HepG2 (cell line): ENCODE measurements at regions not wholly inside any gene's neighbourhood (a gene's known extent, or its start where the extent isn't known, plus 50 kb on each side); places are given as distances from the start of the nearest gene placed in this dataset.

ENCODE experiments used
- ATAC-seq: fragments of 200-7000 bp; cut with Tn5 transposase; 3 replicates; pipeline ENCODE4 v1.9.1; 2020; ENCODE audit warnings: mild to moderate bottlenecking, moderate library complexity
- BruUV-seq: library from RNA; stranded (reverse); fragments of 400-500 nt; replicated peaks from 2 replicates; lab custom pipeline; 2021; lab: Mats Ljungman, UMichigan
- CTCF ChIA-PET: fragments of 300-600 bp; formaldehyde crosslinking; extraction: SDS; loops from one replicate; lab custom pipeline; 2021; ENCODE audit warnings: low total read pairs, inconsistent platforms, low intra/inter-chr PET ratio; lab: Yijun Ruan, JAX
- POLR2A ChIA-PET: fragments of 350-600 bp; sonication (Branson Sonifier 250); formaldehyde crosslinking; loops from one replicate; lab custom pipeline; 2020; ENCODE audit warnings: antibody characterized with exemption, inconsistent platforms; lab: Yijun Ruan, JAX
- DNase-seq: peaks from one replicate; pipeline ENCODE4 v3.0.0-alpha.2; 2015; ENCODE audit warnings: low spot score
- FAIRE-seq: peaks from 3 replicates; lab custom pipeline; 2011; peaks lifted over from hg19 to GRCh38; lab: Jason Lieb, UNC
- H2AFZ ChIP-seq: one replicate; pipeline ENCODE4 v1.6.1; 2011; ENCODE audit warnings: low read length, inconsistent platforms
- H3K27ac ChIP-seq: fragments of 300-600 bp; 3 replicates; pipeline ENCODE4 v1.8.0; 2011; ENCODE audit warnings: mixed run types, mild to moderate bottlenecking, mixed read lengths, low read length, inconsistent platforms; ENCODE audit not compliant: insufficient read depth; ENCODE audit errors: extremely low read length
- H3K27me3 ChIP-seq, 2 experiments: fragments of 200-600 bp in 1 of 2; 2 replicates in 1 of 2; 3 replicates in 1 of 2; pipeline versions ENCODE4 v1.6.0 to v1.8.0; 2011; ENCODE audit warnings: low read length in 2 of 2, mild to moderate bottlenecking in 2 of 2, moderate library complexity in 2 of 2, inconsistent platforms in 1 of 2; ENCODE audit not compliant: insufficient read depth in 2 of 2, control insufficient read depth in 1 of 2
- H3K36me3 ChIP-seq, 2 experiments: fragments of 200-600 bp in 1 of 2; replicated peaks in 1 of 2; 2 replicates in 1 of 2; 3 replicates in 1 of 2; pipeline versions ENCODE4 v1.5.1 to v1.8.0; 2011; ENCODE audit warnings: low read length in 2 of 2, inconsistent platforms in 1 of 2; ENCODE audit not compliant: insufficient read depth in 2 of 2, control insufficient read depth in 1 of 2
- H3K4me1 ChIP-seq: 2 replicates; pipeline ENCODE4 v1.5.1; 2012; ENCODE audit warnings: low read length, inconsistent platforms; ENCODE audit not compliant: insufficient read depth
- H3K4me2 ChIP-seq: 2 replicates; pipeline ENCODE4 v1.6.0; 2011; ENCODE audit warnings: low read depth, low read length, inconsistent platforms
- H3K4me3 ChIP-seq, 3 experiments: fragments of 200-600 bp in 1 of 3; sonication (generic), shearing (Covaris generic) in 1 of 3; replicated peaks in 1 of 3; 2 replicates each; pipeline ENCODE4 v1.5.1; 2011 to 2016; ENCODE audit warnings: low read length in 3 of 3, inconsistent platforms in 2 of 3, low read depth in 2 of 3, mild to moderate bottlenecking in 2 of 3, control low read depth in 1 of 3, mixed read lengths in 1 of 3; ENCODE audit not compliant: insufficient read depth in 1 of 3
- H3K79me2 ChIP-seq: one replicate; pipeline ENCODE4 v1.6.1; 2011; ENCODE audit warnings: low read length, inconsistent platforms; ENCODE audit not compliant: insufficient read depth
- H3K9ac ChIP-seq: 2 replicates; pipeline ENCODE4 v1.6.0; 2011; ENCODE audit warnings: mild to moderate bottlenecking, low read depth, low read length, inconsistent platforms; ENCODE audit not compliant: insufficient read depth
- H3K9me3 ChIP-seq: 2 replicates; pipeline ENCODE4 v1.5.1; 2012; ENCODE audit warnings: mild to moderate bottlenecking, low read length
- H4K20me1 ChIP-seq: 2 replicates; pipeline ENCODE4 v1.6.0; 2011; ENCODE audit warnings: inconsistent platforms, mild to moderate bottlenecking, low read length, moderate library complexity; ENCODE audit not compliant: insufficient read depth
- AHDC1 ChIP-seq: sonication (generic); formaldehyde crosslinking; IDR thresholded peaks from 2 replicates; pipeline ENCODE4 v1.5.1; 2020; ENCODE audit warnings: mild to moderate bottlenecking, missing genetic modification reagents, borderline replicate concordance
- MEIS1 ChIP-seq: sonication (generic); formaldehyde crosslinking; IDR thresholded peaks from 2 replicates; pipeline ENCODE4 v1.9.0; 2021; ENCODE audit warnings: mild to moderate bottlenecking, missing genetic modification reagents, moderate library complexity, borderline replicate concordance
- NFATC3 ChIP-seq: sonication (generic); formaldehyde crosslinking; IDR thresholded peaks from 2 replicates; pipeline ENCODE4 v1.5.1; 2020; ENCODE audit warnings: mild to moderate bottlenecking, missing genetic modification reagents
- ZBTB33 ChIP-seq: sonication (generic); formaldehyde crosslinking; IDR thresholded peaks from 2 replicates; pipeline ENCODE4 v1.4.0; 2020; ENCODE audit warnings: missing genetic modification reagents
- ZFP90 ChIP-seq: sonication (generic); formaldehyde crosslinking; IDR thresholded peaks from 2 replicates; pipeline ENCODE4 v1.8.0; 2022; ENCODE audit warnings: missing genetic modification reagents, mild to moderate bottlenecking, inconsistent platforms, borderline replicate concordance
- WGBS: methylation state at CpG from one replicate; pipeline ENCODE4 v1.1.6; 2017; ENCODE audit warnings: low lambda C conversion rate; 5-methylcytosine and 5-hydroxymethylcytosine counted together
- in situ Hi-C: cut with HindIII; loops from 2 replicates; pipeline ENCODE4 v1.10.0; 2017; ENCODE audit warnings: low pct_unique_long_range_greater_than_20kb; ENCODE audit not compliant: extremely low pct_ligation_motif_present
- intact Hi-C: fragments of 100-400 bp; cut with micrococcal nuclease; formaldehyde crosslinking; loops from one replicate; pipeline ENCODE4 v1.10.0; 2022; ENCODE audit not compliant: unreplicated experiment

DNA sequence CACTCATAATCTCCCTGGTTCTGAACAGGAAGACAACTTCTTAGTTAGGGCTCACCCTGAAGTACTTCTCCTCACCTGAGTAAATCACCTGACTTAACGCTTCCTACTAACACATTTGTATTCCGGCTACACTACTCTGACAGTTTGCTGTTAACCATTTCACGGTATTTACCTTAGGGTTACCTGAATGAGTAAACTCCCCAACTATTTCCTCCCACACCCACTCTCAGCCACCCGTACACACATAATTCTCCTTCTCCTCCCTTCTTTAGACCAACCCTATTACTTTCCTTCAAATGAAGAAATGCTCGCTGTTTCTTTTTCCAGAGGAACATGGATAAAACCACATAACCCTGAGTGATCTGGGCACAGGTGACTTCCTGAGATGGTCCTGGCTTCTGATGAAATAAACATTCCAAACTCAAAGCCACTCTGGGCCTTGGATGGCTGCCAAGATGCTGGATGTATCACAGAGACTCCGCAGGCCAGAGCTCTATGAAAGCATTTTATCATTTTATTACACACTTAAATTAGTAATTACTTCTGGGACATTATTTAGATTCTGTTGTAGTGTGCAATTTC, 183.6 kb upstream of the ATP11B start:
- Histone ChIP-seq H3K27me3 (no peaks in the 10 kb centered on the region), H4K20me1 (no peaks in the 10 kb centered on the region), H3K4me3 (no peak overlapping the region), H3K27ac (no peak overlapping the region), H3K9ac (no peak overlapping the region), H3K9me3 (no peaks in the 10 kb centered on the region), H3K4me1 (no peaks in the 10 kb centered on the region), H3K36me3 (no peaks in the 10 kb centered on the region), H3K4me2 (no peak overlapping the region), H2AFZ (no peak overlapping the region)
- intact Hi-C loops, result loop anchor here (10.0 kb wide), 1 partner anchor 115 kb away; no protein-coding TSS in a partner anchor
- DNase-seq (no peak), ATAC-seq (no peak), FAIRE-seq (no peak)
- CTCF ChIA-PET, result no interaction called here
- no TSS peak for BruUV-seq
- TF ChIP-seq ZBTB33 (CRISPR knock-in tag) (no peak), NFATC3 (no peak)
- TF ChIP-seq, all 625 proteins: peak for 0
- in situ Hi-C loops, result no loop called here
- POLR2A ChIA-PET, result no interaction called here
- WGBS, result 24% methylated on average over 6 of the region's 6 CpGs
- H3K79me2 ChIP-seq, result no peaks in the 10 kb centered on the region

- DNase-seq (no peak), FAIRE-seq (no peak), ATAC-seq (no peak)
- H4K20me1 ChIP-seq, result no peaks in the 10 kb centered on the region
- no TSS peak for BruUV-seq
- 28% methylated on average over 3 of the region's 3 CpGs for WGBS
- H2AFZ ChIP-seq, result no peak overlapping the region
- H3K4me1 ChIP-seq, result no peaks in the 10 kb centered on the region
- no peaks in the 10 kb centered on the region for H3K36me3 ChIP-seq
- H3K27me3 ChIP-seq, result no peaks in the 10 kb centered on the region
- intact Hi-C loops (loop anchor here (10.0 kb wide), 1 partner anchor 118 kb away; no protein-coding TSS in a partner anchor), in situ Hi-C loops (no loop called here)
- no peak overlapping the region for H3K27ac ChIP-seq
- no peak overlapping the region for H3K4me3 ChIP-seq
- ChIA-PET CTCF (no interaction called here), POLR2A (no interaction called here)
- no peaks in the 10 kb centered on the region for H3K9me3 ChIP-seq
- H3K9ac ChIP-seq, result no peak overlapping the region
- H3K4me2 ChIP-seq, result no peak overlapping the region
- TF ChIP-seq MEIS1, result no peak
- TF ChIP-seq ZFP90 (CRISPR knock-in tag), result no peak
- TF ChIP-seq AHDC1 (CRISPR knock-in tag), result no peak
- H3K79me2 ChIP-seq, result no peaks in the 10 kb centered on the region
Measured at GRCh38 chr3:182612332-182612731, 181.0 kb upstream of the ATP11B start.
